22Rv1 (cell line): ENCODE measurements at regions not wholly inside any gene's neighbourhood (a gene's known extent, or its start where the extent isn't known, plus 50 kb on each side); places are given as distances from the start of the nearest gene placed in this dataset.

Experiments used
- H3K27ac ChIP-seq: fragments of 450-650 bp; 2 replicates; pipeline ENCODE4 v1.5.1; 2017
- ZFX ChIP-seq: fragments of 450-650 bp; IDR thresholded peaks from 2 replicates; pipeline ENCODE4 v1.6.1; 2017; ENCODE audit warnings: antibody characterized with exemption, borderline replicate concordance
- TF ChIP-seq, protein P1 (sequence below): fragments of 450-650 bp; IDR thresholded peaks from 2 replicates; pipeline ENCODE4 v1.5.1; 2017; ENCODE audit warnings: mild to moderate bottlenecking

DNA sequence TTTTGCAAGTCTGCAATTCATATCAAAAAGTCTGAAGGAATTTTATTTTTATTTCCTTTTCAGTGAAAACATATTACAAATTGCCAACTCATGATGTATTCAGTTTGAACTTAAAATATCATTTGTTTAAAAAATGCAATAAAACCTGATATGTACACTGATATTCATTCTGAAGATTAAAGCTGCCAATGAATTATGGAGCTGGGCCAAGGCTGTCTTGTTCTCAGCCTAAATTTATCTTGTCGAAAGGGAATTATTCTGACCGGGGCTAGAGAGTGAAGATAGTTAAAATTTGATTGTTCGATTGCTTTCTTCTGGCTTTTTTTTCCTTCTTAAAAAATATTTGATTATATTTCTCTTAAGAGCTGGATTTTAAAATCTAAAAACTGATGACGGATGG is 54.0 kb upstream of the RBFOX1 start:
- no peak for TF ChIP-seq ZFX
- TF ChIP-seq, protein P1, sequence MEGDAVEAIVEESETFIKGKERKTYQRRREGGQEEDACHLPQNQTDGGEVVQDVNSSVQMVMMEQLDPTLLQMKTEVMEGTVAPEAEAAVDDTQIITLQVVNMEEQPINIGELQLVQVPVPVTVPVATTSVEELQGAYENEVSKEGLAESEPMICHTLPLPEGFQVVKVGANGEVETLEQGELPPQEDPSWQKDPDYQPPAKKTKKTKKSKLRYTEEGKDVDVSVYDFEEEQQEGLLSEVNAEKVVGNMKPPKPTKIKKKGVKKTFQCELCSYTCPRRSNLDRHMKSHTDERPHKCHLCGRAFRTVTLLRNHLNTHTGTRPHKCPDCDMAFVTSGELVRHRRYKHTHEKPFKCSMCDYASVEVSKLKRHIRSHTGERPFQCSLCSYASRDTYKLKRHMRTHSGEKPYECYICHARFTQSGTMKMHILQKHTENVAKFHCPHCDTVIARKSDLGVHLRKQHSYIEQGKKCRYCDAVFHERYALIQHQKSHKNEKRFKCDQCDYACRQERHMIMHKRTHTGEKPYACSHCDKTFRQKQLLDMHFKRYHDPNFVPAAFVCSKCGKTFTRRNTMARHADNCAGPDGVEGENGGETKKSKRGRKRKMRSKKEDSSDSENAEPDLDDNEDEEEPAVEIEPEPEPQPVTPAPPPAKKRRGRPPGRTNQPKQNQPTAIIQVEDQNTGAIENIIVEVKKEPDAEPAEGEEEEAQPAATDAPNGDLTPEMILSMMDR, result no peak
- H3K27ac ChIP-seq, result no peak overlapping the region

DNA sequence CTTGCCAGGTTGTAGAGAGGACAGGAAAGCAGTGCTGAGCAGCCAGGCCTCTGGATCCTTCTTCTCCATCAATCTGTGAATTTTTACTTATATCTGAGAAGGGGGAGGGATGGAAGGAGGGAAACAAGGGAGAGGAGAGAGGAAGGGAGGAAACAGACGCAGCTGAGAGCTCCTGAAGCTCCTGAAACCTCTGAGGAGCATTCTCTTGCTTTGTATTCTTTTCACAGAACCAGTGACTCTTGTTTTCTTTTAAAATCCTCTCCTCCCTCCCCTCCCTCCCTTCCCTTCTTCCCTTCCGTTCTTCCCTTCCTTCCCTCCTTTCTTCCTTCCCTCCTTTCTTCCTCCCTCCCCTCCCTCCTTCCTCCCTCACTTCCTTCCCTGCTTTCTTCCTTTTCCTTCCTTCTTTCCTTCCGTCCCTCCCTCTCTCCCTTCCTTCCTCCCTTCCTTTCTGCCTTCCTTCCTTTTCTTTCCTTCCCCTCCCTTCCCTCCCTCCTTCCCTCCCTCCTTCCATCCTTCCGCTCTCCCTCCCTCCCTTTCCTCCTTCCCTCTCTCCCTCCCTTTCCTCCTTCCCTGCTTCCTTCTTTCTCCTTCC is 60.0 kb upstream of the RBFOX1 start:
- H3K27ac ChIP-seq, result no peak overlapping the region
- TF ChIP-seq, protein P1, result no peak
- TF ChIP-seq ZFX, result no peak

DNA sequence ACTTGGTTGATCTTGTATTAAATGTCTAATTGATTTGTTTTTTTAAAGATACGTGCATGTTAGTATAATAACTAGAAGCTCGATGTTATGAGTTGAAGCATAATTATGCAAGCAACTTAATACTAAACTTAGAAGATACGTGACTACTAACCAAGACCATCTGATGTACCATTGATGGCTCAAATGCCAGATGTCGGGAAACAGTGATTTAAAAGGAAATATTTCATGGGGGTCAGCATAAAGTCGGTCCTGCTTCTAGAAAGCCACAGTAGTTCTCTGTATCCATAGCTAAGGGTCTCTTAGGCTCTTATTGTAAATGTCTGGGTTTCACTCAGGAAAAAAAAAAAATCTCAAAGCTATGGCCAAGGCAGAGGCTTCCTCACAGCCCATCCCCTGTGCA is 61.2 kb upstream of the RBFOX1 start:
- H3K27ac ChIP-seq, result no peak overlapping the region

GRCh38 chr16:7270823-7271222 is 61.8 kb upstream of the RBFOX1 start:
- TF ChIP-seq ZFX, result no peak
- TF ChIP-seq, protein P1, result no peak
- no peak overlapping the region for H3K27ac ChIP-seq

More for the DNA sequence above, 61.2 kb upstream of the RBFOX1 start:
- TF ChIP-seq, protein P1, result no peak
- TF ChIP-seq ZFX, result no peak

- H3K27ac ChIP-seq, result no peak overlapping the region
- TF ChIP-seq ZFX, result no peak
- TF ChIP-seq, protein P1, result no peak
Measured at GRCh38 chr16:7270006-7270405, 62.6 kb upstream of the RBFOX1 start.

GRCh38 chr16:7268182-7268581 is 64.5 kb upstream of the RBFOX1 start:
- TF ChIP-seq ZFX, result no peak
- TF ChIP-seq, protein P1, result peak; percentile 80

DNA sequence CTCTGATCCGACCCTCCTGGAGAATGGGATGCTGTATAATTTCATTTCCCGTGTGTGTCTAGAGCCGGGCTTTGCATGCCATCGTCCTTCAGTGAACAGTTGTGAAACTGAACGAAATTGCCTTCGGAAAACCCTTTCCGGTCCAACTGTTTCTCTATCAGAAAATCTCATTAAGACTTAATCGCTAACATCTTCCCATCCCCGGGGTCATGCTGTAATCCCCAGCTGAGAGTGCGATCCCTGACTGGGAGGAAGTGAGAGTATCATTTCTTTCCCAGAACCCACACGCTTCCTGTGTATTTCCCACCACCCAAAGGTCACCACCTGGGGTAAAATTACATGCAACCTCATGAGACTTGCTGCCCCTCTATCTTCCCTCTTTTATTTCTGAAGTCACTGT is 75.6 kb upstream of the RBFOX1 start:
- H3K27ac ChIP-seq, result no peak overlapping the region
- TF ChIP-seq, protein P1, result no peak
- TF ChIP-seq ZFX, result no peak

More at GRCh38 chr16:7268182-7268581, 64.5 kb upstream of the RBFOX1 start:
- H3K27ac ChIP-seq, result no peak overlapping the region
